MCF 10A (cell line): ENCODE measurements at regions not wholly inside any gene's neighbourhood (a gene's known extent, or its start where the extent isn't known, plus 50 kb on each side); places are given as distances from the start of the nearest gene placed in this dataset.

ENCODE experiments used
- BruUV-seq: library from RNA; stranded (reverse); fragments of 400-500 nt; replicated peaks from 2 replicates; lab custom pipeline; 2021; lab: Mats Ljungman, UMichigan
- CTCF ChIA-PET: fragments of 300-600 bp; sonication (Branson Sonifier 250); formaldehyde crosslinking; extraction: SDS; loops from one replicate; lab custom pipeline; 2021; ENCODE audit warnings: antibody characterized with exemption, inconsistent platforms; lab: Yijun Ruan, JAX
- POLR2A ChIA-PET: fragments of 300-600, 350-650 bp; sonication (Branson Sonifier 250); formaldehyde crosslinking; extraction: SDS; loops from one replicate; lab custom pipeline; 2020; ENCODE audit warnings: antibody characterized with exemption, inconsistent platforms; lab: Yijun Ruan, JAX
- DNase-seq: peaks from one replicate; pipeline ENCODE4 v3.0.0-alpha.2; 2018; ENCODE audit not compliant: unreplicated experiment
- H3K27ac Mint-ChIP-seq: one replicate; pipeline ENCODE4 v1.8.0; 2022; ENCODE audit warnings: mild to moderate bottlenecking, low read depth, mixed read lengths; ENCODE audit not compliant: unreplicated experiment
- H3K27me3 Mint-ChIP-seq: one replicate; pipeline ENCODE4 v1.8.0; 2022; ENCODE audit warnings: mixed read lengths; ENCODE audit not compliant: insufficient read depth, unreplicated experiment
- H3K36me3 Mint-ChIP-seq: one replicate; pipeline ENCODE4 v1.8.0; 2022; ENCODE audit warnings: mild to moderate bottlenecking, moderate library complexity, mixed read lengths; ENCODE audit not compliant: insufficient read depth, unreplicated experiment
- H3K4me1 Mint-ChIP-seq: one replicate; pipeline ENCODE4 v1.8.0; 2022; ENCODE audit warnings: mixed read lengths; ENCODE audit not compliant: insufficient read depth, unreplicated experiment
- H3K4me3 Mint-ChIP-seq: one replicate; pipeline ENCODE4 v1.8.0; 2022; ENCODE audit warnings: mild to moderate bottlenecking, moderate library complexity, mixed read lengths; ENCODE audit not compliant: unreplicated experiment
- H3K9me3 Mint-ChIP-seq: one replicate; pipeline ENCODE4 v1.8.0; 2022; ENCODE audit warnings: mixed read lengths; ENCODE audit not compliant: unreplicated experiment
- intact Hi-C: fragments of 100-400 bp; cut with micrococcal nuclease; formaldehyde crosslinking; loops from 2 replicates; pipeline ENCODE4 v1.14.1; 2022
- TF ChIP-seq, protein P1 (sequence below): fragments of 200-600 bp; IDR thresholded peaks from one replicate; pipeline ENCODE4 v1.8.0; 2022; ENCODE audit warnings: antibody characterized with exemption, mild to moderate bottlenecking; ENCODE audit not compliant: unreplicated experiment

DNA sequence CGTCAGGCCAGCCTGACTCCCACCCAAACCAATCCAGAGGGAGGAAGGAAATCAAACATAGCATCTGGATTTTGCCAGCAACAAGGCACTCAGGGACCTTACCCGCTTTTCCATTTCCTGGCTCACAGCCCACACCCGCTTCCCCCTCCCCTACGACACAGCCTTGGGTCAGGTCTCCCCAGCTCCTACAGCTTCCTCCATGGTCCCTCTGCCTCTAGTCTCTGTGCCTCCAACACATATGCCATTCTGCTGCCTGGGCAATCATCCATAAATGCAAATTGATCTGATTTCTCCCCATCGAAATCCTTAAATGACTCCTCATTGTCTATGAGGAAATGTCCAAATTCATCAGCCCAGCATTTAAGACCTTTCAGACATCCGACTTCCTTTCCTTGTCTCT is 53.2 kb upstream of the CUX1 start:
- DNase-seq: no peak
- CTCF ChIA-PET: interaction anchor here (0.6 kb wide), 1 partner anchor 13 kb away, joined by 3 read pairs; no protein-coding TSS in a partner anchor
- TF ChIP-seq, protein P1, sequence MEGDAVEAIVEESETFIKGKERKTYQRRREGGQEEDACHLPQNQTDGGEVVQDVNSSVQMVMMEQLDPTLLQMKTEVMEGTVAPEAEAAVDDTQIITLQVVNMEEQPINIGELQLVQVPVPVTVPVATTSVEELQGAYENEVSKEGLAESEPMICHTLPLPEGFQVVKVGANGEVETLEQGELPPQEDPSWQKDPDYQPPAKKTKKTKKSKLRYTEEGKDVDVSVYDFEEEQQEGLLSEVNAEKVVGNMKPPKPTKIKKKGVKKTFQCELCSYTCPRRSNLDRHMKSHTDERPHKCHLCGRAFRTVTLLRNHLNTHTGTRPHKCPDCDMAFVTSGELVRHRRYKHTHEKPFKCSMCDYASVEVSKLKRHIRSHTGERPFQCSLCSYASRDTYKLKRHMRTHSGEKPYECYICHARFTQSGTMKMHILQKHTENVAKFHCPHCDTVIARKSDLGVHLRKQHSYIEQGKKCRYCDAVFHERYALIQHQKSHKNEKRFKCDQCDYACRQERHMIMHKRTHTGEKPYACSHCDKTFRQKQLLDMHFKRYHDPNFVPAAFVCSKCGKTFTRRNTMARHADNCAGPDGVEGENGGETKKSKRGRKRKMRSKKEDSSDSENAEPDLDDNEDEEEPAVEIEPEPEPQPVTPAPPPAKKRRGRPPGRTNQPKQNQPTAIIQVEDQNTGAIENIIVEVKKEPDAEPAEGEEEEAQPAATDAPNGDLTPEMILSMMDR: no peak
- Mint-ChIP-seq H3K36me3 (peaks cover 6% of the 10 kb centered on the region), H3K9me3 (no peaks in the 10 kb centered on the region), H3K27ac (no peak overlapping the region), H3K4me3 (no peak overlapping the region), H3K4me1 (no peaks in the 10 kb centered on the region), H3K27me3 (no peaks in the 10 kb centered on the region)
- no TSS peak for BruUV-seq
- intact Hi-C loops: no loop called here
- POLR2A ChIA-PET: no interaction called here

DNA sequence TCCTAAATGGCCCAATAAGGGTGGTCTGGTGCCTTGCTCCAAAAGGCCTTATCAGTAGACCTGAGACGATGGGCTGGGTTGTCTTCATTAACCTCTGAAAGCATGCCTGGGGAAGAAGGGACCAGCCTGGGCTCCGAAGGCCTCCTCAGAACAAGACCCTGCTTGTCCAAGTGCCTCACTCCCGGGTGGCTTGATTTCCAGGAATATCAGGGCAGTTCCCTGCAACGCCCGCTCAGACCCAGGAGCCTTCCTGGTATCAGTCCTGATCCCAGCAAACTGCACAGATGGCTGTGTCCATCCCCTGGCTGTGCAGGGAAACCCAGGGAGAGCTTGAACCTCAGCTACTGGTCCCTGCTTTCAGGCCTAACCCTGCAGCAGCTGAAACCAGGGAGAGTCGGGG is 49.9 kb upstream of the CUX1 start:
- CTCF ChIA-PET: no interaction called here
- no TSS peak for BruUV-seq
- no peaks in the 10 kb centered on the region for H3K9me3 Mint-ChIP-seq
- peak; percentile 49 for DNase-seq
- H3K36me3 Mint-ChIP-seq: peaks cover 6% of the 10 kb centered on the region
- POLR2A ChIA-PET: no interaction called here
- intact Hi-C loops: no loop called here
- TF ChIP-seq, protein P1: no peak
- H3K27me3 Mint-ChIP-seq: peaks cover 18% of the 10 kb centered on the region
- H3K27ac Mint-ChIP-seq: no peak overlapping the region
- no peaks in the 10 kb centered on the region for H3K4me1 Mint-ChIP-seq
- no peak overlapping the region for H3K4me3 Mint-ChIP-seq
